PFSK-1 (cell line): ENCODE measurements at regions not wholly inside any gene's neighbourhood (a gene's known extent, or its start where the extent isn't known, plus 50 kb on each side); places are given as distances from the start of the nearest gene placed in this dataset.

Experiments
- FOXP2 ChIP-seq: optimal IDR thresholded peaks from 2 replicates; pipeline ENCODE3; 2011; ENCODE audit warnings: borderline replicate concordance, control low read depth, inconsistent platforms; ENCODE audit not compliant: insufficient read depth; ENCODE audit errors: extremely low read length, extremely low read depth
- POLR2AphosphoS5 ChIP-seq: IDR thresholded peaks from 2 replicates; pipeline ENCODE4 v1.6.1; 2012; ENCODE audit warnings: low read depth, mild to moderate bottlenecking, control low read depth, low read length, moderate library complexity
- TAF1 ChIP-seq: IDR thresholded peaks from 2 replicates; pipeline ENCODE4 v1.6.1; 2012; ENCODE audit warnings: low read length, control low read depth, borderline replicate concordance; ENCODE audit not compliant: insufficient read depth
- TF ChIP-seq, protein P1 (sequence below), 2 experiments: IDR thresholded peaks; 2 replicates each; pipeline versions ENCODE4 v1.6.1 to v1.8.0; 2011 to 2012; ENCODE audit warnings: low read depth in 2 of 2, low read length in 2 of 2, control low read depth in 1 of 2, inconsistent platforms in 1 of 2, mild to moderate bottlenecking in 1 of 2, moderate library complexity in 1 of 2; ENCODE audit not compliant: insufficient read depth in 1 of 2

DNA sequence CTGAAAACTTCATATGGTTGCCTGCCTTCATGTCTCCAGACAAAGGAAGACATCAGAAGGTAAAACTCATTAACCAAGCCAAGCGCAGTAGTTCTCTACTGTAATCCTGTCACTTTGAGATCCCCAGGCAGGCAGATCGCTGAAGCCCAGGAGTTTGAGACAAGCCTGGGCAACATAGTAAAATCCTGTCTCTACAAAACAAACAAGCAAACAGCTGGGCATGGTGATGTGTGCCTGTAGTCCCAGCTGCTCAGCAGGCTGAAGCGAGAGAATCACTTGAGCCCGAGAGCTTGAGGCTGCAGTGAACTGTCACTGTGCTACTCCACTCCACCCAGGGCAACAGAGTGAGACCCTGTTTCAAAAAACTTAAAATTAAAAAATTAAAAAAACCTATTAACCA, 467.4 kb upstream of the SORCS1 start:
- no peak for TF ChIP-seq POLR2AphosphoS5
- TF ChIP-seq, protein P1, sequence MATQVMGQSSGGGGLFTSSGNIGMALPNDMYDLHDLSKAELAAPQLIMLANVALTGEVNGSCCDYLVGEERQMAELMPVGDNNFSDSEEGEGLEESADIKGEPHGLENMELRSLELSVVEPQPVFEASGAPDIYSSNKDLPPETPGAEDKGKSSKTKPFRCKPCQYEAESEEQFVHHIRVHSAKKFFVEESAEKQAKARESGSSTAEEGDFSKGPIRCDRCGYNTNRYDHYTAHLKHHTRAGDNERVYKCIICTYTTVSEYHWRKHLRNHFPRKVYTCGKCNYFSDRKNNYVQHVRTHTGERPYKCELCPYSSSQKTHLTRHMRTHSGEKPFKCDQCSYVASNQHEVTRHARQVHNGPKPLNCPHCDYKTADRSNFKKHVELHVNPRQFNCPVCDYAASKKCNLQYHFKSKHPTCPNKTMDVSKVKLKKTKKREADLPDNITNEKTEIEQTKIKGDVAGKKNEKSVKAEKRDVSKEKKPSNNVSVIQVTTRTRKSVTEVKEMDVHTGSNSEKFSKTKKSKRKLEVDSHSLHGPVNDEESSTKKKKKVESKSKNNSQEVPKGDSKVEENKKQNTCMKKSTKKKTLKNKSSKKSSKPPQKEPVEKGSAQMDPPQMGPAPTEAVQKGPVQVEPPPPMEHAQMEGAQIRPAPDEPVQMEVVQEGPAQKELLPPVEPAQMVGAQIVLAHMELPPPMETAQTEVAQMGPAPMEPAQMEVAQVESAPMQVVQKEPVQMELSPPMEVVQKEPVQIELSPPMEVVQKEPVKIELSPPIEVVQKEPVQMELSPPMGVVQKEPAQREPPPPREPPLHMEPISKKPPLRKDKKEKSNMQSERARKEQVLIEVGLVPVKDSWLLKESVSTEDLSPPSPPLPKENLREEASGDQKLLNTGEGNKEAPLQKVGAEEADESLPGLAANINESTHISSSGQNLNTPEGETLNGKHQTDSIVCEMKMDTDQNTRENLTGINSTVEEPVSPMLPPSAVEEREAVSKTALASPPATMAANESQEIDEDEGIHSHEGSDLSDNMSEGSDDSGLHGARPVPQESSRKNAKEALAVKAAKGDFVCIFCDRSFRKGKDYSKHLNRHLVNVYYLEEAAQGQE (IDR thresholded peaks at IDR 0.05; ENCODE audit: insufficient read depth in 1 of 2, low read depth in 2 of 2, low read length in 2 of 2) = no peak
- TF ChIP-seq FOXP2 = no peak
- no peak for TF ChIP-seq TAF1
